Neural cell (in vitro differentiated cells): ENCODE measurements at regions not wholly inside any gene's neighbourhood (a gene's known extent, or its start where the extent isn't known, plus 50 kb on each side); places are given as distances from the start of the nearest gene placed in this dataset.

Experiments
- H2AFZ ChIP-seq: fragments of 200-600, 300-800 bp; sonication (generic), shearing (Covaris generic); 2 replicates; pipeline ENCODE4 v1.6.0; 2014; ENCODE audit warnings: low read depth, mild to moderate bottlenecking, antibody characterized with exemption, low read length, moderate library complexity
- H3F3A ChIP-seq: fragments of 200-600 bp; shearing (Covaris generic); 2 replicates; pipeline ENCODE4 v1.6.1; 2016; ENCODE audit warnings: mild to moderate bottlenecking, moderate library complexity, mixed read lengths, antibody characterized with exemption, low read length; ENCODE audit not compliant: insufficient read depth, poor library complexity, severe bottlenecking
- H3K27ac ChIP-seq: fragments of 200-600, 300-800 bp; sonication (generic), shearing (Covaris generic); 2 replicates; pipeline ENCODE4 v1.5.1; 2014; ENCODE audit warnings: mild to moderate bottlenecking, low read length, moderate library complexity
- H3K27me3 ChIP-seq: fragments of 300-800, 200-600 bp; sonication (generic), shearing (Covaris generic); 2 replicates; pipeline ENCODE4 v1.6.0; 2014; ENCODE audit warnings: mild to moderate bottlenecking, low read depth, low read length, moderate library complexity; ENCODE audit not compliant: insufficient read depth
- H3K36me3 ChIP-seq: fragments of 300-800, 200-600 bp; sonication (generic), shearing (Covaris generic); 2 replicates; pipeline ENCODE4 v1.5.1; 2014; ENCODE audit warnings: mild to moderate bottlenecking, antibody characterized with exemption, low read length, moderate library complexity; ENCODE audit not compliant: insufficient read depth
- H3K4me2 ChIP-seq: fragments of 300-800, 200-600 bp; sonication (generic), shearing (Covaris generic); 2 replicates; pipeline ENCODE4 v1.6.0; 2014; ENCODE audit warnings: mild to moderate bottlenecking, low read length
- H3K4me3 ChIP-seq: fragments of 300-800, 200-600 bp; sonication (generic), shearing (Covaris generic); 2 replicates; pipeline ENCODE4 v1.5.1; 2014; ENCODE audit warnings: mild to moderate bottlenecking, low read length, moderate library complexity
- H3K79me2 ChIP-seq: fragments of 200-600 bp; shearing (Covaris generic); replicated peaks from 2 replicates; pipeline ENCODE4 v1.6.0; 2014; ENCODE audit warnings: mild to moderate bottlenecking, low read length, moderate library complexity; ENCODE audit not compliant: insufficient read depth
- H3K9ac ChIP-seq: fragments of 300-800, 200-600 bp; sonication (generic), shearing (Covaris generic); 2 replicates; pipeline ENCODE4 v1.6.1; 2016; ENCODE audit warnings: mild to moderate bottlenecking, low read length, mixed read lengths
- H3K9me2 ChIP-seq: fragments of 200-600 bp; shearing (Covaris generic); 2 replicates; pipeline ENCODE4 v1.6.1; 2016; ENCODE audit warnings: mild to moderate bottlenecking, low read length, mixed read lengths; ENCODE audit not compliant: insufficient read depth
- H3K9me3 ChIP-seq: fragments of 200-600, 300-800 bp; sonication (generic), shearing (Covaris generic); 2 replicates; pipeline ENCODE4 v1.6.1; 2016; ENCODE audit warnings: mild to moderate bottlenecking, mixed run types, low read length, moderate library complexity, mixed read lengths
- H4K20me1 ChIP-seq: fragments of 200-600 bp; shearing (Covaris generic); 2 replicates; pipeline ENCODE4 v1.6.1; 2016; ENCODE audit warnings: mild to moderate bottlenecking, mixed run types; ENCODE audit not compliant: insufficient read depth
- EP300 ChIP-seq: fragments of 450-650 bp; conservative IDR thresholded peaks from 2 replicates; pipeline ENCODE4 v1.6.1; 2014; ENCODE audit warnings: antibody characterized with exemption, mild to moderate bottlenecking, moderate library complexity; ENCODE audit not compliant: poor library complexity, severe bottlenecking
- EZH2 ChIP-seq: fragments of 200-600, 300-800 bp; shearing (Covaris generic), sonication (generic); IDR thresholded peaks from 2 replicates; pipeline ENCODE4 v1.6.1; 2014; ENCODE audit warnings: antibody characterized with exemption, low read length, borderline replicate concordance, mild to moderate bottlenecking; ENCODE audit not compliant: insufficient read depth, poor library complexity, severe bottlenecking
- MXI1 ChIP-seq: fragments of 450-650 bp; conservative IDR thresholded peaks from 2 replicates; pipeline ENCODE4 v1.6.1; 2014; ENCODE audit warnings: antibody characterized with exemption, mild to moderate bottlenecking; ENCODE audit not compliant: poor library complexity, severe bottlenecking
- POLR2AphosphoS5 ChIP-seq: IDR thresholded peaks from 2 replicates; pipeline ENCODE4 v1.6.1; 2012
- RAD21 ChIP-seq: fragments of 450-650 bp; conservative IDR thresholded peaks from 2 replicates; pipeline ENCODE4 v1.6.1; 2014; ENCODE audit warnings: antibody characterized with exemption, mild to moderate bottlenecking, moderate library complexity
- SMC3 ChIP-seq: fragments of 450-650 bp; conservative IDR thresholded peaks from 2 replicates; pipeline ENCODE4 v1.6.1; 2014; ENCODE audit warnings: antibody characterized with exemption, mild to moderate bottlenecking, moderate library complexity; ENCODE audit not compliant: poor library complexity
- TAF1 ChIP-seq: IDR thresholded peaks from 2 replicates; pipeline ENCODE4 v1.6.1; 2012; ENCODE audit warnings: low read depth
- TF ChIP-seq, protein P1 (sequence below): IDR thresholded peaks from 2 replicates; pipeline ENCODE4 v1.6.1; 2012; ENCODE audit warnings: borderline replicate concordance
- TF ChIP-seq, protein P2 (sequence below): fragments of 450-650 bp; IDR thresholded peaks from 2 replicates; pipeline ENCODE4 v1.5.1; 2014; ENCODE audit warnings: antibody characterized with exemption, mild to moderate bottlenecking, moderate library complexity; ENCODE audit not compliant: poor library complexity, severe bottlenecking

DNA sequence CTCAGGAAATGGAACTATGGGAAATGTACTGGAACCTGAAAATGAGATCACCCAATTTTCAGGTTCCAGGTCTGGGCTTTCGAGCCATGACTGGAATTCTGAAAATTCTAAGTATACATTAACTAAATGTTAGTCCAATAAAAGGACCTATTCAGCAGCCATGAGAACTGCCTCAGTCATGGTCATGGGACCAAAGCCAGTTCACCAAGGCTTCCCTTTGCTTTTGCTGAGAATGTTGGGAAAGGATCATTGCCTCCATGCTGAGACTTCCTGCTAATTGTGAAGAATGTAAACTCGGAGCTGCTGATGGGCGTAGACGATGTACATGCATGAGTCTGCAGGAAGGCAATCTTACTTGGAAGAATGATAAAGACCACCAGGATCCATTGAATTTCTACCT is 624.4 kb upstream of the SOX11 start:
- no peaks in the 10 kb centered on the region for H3K27me3 ChIP-seq
- H3K9me2 ChIP-seq = no peaks in the 10 kb centered on the region
- no peak overlapping the region for H3K4me3 ChIP-seq
- H3K9me3 ChIP-seq = no peaks in the 10 kb centered on the region
- no peaks in the 10 kb centered on the region for H3K36me3 ChIP-seq
- no peak overlapping the region for H3K27ac ChIP-seq
- TF ChIP-seq POLR2AphosphoS5 = no peak
- H4K20me1 ChIP-seq = no peaks in the 10 kb centered on the region
- no peaks in the 10 kb centered on the region for H3F3A ChIP-seq
- no peak overlapping the region for H3K9ac ChIP-seq
- H3K79me2 ChIP-seq = no peaks in the 10 kb centered on the region
- no peak overlapping the region for H2AFZ ChIP-seq
- no peak overlapping the region for H3K4me2 ChIP-seq

DNA sequence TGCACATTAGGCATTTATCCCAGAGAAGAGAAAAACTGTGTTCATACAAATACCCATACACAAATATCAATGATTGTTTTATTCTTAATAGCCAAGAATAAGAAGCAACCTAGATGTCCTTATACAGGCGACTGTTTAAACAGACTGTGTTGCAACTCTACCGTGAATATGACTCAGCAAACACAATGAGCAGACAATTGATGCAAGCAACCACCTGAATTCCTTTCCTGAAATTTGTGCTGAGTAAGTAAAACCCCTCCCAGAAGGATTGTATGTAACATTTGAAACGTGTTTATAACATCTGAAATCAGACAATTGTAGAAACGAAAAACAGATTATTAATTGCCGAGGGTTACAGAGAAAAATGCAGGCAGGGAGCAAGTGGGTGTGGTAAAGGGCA is 621.9 kb upstream of the SOX11 start:
- Histone ChIP-seq H3F3A (no peaks in the 10 kb centered on the region), H3K9me3 (no peaks in the 10 kb centered on the region), H3K27me3 (no peaks in the 10 kb centered on the region), H2AFZ (no peak overlapping the region), H3K79me2 (no peaks in the 10 kb centered on the region), H3K27ac (no peak overlapping the region), H3K36me3 (no peaks in the 10 kb centered on the region), H3K9me2 (no peaks in the 10 kb centered on the region), H3K4me2 (no peak overlapping the region), H4K20me1 (no peaks in the 10 kb centered on the region), H3K9ac (no peak overlapping the region), H3K4me3 (no peak overlapping the region)
- TF ChIP-seq, protein P1, sequence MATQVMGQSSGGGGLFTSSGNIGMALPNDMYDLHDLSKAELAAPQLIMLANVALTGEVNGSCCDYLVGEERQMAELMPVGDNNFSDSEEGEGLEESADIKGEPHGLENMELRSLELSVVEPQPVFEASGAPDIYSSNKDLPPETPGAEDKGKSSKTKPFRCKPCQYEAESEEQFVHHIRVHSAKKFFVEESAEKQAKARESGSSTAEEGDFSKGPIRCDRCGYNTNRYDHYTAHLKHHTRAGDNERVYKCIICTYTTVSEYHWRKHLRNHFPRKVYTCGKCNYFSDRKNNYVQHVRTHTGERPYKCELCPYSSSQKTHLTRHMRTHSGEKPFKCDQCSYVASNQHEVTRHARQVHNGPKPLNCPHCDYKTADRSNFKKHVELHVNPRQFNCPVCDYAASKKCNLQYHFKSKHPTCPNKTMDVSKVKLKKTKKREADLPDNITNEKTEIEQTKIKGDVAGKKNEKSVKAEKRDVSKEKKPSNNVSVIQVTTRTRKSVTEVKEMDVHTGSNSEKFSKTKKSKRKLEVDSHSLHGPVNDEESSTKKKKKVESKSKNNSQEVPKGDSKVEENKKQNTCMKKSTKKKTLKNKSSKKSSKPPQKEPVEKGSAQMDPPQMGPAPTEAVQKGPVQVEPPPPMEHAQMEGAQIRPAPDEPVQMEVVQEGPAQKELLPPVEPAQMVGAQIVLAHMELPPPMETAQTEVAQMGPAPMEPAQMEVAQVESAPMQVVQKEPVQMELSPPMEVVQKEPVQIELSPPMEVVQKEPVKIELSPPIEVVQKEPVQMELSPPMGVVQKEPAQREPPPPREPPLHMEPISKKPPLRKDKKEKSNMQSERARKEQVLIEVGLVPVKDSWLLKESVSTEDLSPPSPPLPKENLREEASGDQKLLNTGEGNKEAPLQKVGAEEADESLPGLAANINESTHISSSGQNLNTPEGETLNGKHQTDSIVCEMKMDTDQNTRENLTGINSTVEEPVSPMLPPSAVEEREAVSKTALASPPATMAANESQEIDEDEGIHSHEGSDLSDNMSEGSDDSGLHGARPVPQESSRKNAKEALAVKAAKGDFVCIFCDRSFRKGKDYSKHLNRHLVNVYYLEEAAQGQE = no peak
- TF ChIP-seq TAF1 = no peak
- TF ChIP-seq MXI1 = no peak
- no peak for TF ChIP-seq EP300
- TF ChIP-seq POLR2AphosphoS5 = no peak
- TF ChIP-seq RAD21 = no peak
- TF ChIP-seq EZH2 = no peak
- TF ChIP-seq SMC3 = no peak
- TF ChIP-seq, protein P2, sequence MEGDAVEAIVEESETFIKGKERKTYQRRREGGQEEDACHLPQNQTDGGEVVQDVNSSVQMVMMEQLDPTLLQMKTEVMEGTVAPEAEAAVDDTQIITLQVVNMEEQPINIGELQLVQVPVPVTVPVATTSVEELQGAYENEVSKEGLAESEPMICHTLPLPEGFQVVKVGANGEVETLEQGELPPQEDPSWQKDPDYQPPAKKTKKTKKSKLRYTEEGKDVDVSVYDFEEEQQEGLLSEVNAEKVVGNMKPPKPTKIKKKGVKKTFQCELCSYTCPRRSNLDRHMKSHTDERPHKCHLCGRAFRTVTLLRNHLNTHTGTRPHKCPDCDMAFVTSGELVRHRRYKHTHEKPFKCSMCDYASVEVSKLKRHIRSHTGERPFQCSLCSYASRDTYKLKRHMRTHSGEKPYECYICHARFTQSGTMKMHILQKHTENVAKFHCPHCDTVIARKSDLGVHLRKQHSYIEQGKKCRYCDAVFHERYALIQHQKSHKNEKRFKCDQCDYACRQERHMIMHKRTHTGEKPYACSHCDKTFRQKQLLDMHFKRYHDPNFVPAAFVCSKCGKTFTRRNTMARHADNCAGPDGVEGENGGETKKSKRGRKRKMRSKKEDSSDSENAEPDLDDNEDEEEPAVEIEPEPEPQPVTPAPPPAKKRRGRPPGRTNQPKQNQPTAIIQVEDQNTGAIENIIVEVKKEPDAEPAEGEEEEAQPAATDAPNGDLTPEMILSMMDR = no peak

DNA sequence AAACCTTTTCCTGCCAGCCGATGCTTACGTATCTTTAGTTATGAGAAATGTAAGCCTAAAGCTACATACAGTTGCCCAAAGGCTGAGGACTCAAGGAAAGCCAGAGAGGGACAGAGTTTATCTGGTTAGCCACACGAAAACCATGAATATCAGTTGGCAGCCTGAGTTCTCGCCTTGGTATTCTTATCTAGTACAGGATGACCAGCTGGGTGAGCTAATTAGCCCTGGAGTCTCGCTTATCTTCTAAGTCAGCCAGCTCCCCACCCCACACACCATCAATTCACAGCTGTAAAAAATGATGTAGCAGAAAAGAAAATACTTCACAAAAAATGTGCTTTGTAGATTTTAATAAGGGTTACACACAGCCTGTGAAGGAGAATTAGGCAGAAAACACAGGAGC is 617.5 kb upstream of the SOX11 start:
- no peak overlapping the region for H3K4me3 ChIP-seq
- H3K27me3 ChIP-seq = no peaks in the 10 kb centered on the region
- H3K36me3 ChIP-seq = no peaks in the 10 kb centered on the region
- no peaks in the 10 kb centered on the region for H3K9me2 ChIP-seq
- H3K9me3 ChIP-seq = no peaks in the 10 kb centered on the region
- no peak for TF ChIP-seq TAF1
- no peak for TF ChIP-seq EP300
- no peak for TF ChIP-seq SMC3
- TF ChIP-seq, protein P2 = no peak
- no peak for TF ChIP-seq RAD21
- TF ChIP-seq, protein P1 = no peak
- TF ChIP-seq EZH2 = no peak
- TF ChIP-seq POLR2AphosphoS5 = no peak
- TF ChIP-seq MXI1 = no peak
- no peaks in the 10 kb centered on the region for H3F3A ChIP-seq
- no peaks in the 10 kb centered on the region for H4K20me1 ChIP-seq
- H3K27ac ChIP-seq = no peak overlapping the region
- no peak overlapping the region for H3K4me2 ChIP-seq
- no peak overlapping the region for H3K9ac ChIP-seq
- no peaks in the 10 kb centered on the region for H3K79me2 ChIP-seq
- no peak overlapping the region for H2AFZ ChIP-seq
